ENCODE measurements at regions not wholly inside any gene's neighbourhood (a gene's known extent, or its start where the extent isn't known, plus 50 kb on each side); places are given as distances from the start of the nearest gene placed in this dataset.

DNA sequence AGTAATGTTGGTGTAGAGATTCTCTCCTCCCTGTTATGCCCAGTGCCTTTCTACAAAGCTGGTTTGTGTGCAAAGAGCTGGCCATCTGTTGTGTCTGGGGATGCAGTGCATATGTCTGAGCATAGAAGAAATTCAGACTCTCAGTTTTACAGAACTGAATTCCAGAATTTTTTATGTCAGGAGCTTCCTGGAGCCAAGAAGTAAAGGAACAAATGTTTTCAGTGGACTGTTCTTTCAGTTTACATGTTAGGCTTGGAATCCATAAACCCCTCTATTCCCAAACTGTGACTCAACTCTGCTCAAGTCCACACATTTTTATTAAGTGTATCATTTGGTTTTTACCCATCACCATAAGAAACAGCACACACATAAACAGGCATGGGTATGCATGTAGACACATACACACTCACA, 366.0 kb downstream of the BRINP1 start:
- DNase-seq (ENCODE audit: low read depth, low spot score) = no peak

DNA sequence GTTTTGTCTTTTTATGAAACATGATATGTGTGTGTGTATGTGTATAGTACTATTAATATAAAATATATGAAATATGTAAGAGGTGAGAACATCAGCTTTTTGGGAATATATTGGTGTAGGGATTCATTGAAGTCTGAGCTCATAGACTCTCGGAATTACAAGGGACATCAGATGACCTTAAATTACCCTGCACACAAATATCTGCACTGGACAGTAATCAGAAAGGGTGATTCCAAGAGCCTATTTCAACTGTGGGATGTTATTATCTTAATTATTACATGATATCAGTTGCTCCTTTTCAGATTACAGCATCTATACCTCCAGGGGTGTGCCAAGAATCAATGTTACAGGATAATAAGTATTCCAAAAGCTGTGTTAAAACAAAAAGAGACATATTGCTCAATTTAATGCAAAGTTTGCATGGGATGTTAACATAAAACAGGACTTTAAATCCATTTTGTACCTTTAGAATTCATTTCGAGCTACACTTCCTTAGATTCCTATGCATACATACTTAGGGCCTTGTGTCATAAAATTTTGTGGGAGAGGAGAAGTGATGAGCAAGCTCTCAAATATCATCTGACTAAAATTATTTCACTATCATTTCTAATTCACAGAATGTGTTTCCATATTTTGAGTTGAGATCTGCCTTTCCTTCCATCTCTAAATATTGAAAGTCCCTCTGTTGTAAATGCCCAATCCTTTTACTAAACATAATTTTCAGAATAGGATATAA, 365.2 kb downstream of the BRINP1 start:
- DNase-seq (ENCODE audit: low read depth, low spot score) = no peak

- DNase-seq (ENCODE audit: low read depth, low spot score) = no peak
These were observed 364.6 kb downstream of the BRINP1 start for GRCh38 chr9:119004618-119004990.

- DNase-seq (ENCODE audit: low read depth, low spot score) = no peak
These were observed 364.1 kb downstream of the BRINP1 start for GRCh38 chr9:119005162-119005561.

DNA sequence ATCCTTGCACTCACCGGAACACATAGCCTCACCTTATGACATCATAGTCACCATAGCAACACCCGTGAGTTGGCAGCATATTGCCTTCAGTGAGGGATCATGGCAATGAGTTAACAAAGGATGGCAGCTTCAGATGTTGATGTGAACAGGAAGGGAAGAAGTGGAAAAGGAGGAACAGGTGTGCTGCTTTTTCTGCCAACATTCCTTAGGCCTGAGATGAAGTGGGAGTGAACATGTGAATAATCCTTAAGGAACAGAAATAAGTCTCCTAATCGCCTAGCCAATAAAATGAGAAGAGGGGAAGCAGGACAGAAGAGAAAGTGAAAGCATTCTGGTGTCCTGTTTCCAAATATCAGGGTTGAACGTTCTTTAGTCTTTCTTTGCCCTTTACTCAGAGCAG, 360.0 kb downstream of the BRINP1 start:
- no peak for DNase-seq (ENCODE audit: low read depth, low spot score)

DNA sequence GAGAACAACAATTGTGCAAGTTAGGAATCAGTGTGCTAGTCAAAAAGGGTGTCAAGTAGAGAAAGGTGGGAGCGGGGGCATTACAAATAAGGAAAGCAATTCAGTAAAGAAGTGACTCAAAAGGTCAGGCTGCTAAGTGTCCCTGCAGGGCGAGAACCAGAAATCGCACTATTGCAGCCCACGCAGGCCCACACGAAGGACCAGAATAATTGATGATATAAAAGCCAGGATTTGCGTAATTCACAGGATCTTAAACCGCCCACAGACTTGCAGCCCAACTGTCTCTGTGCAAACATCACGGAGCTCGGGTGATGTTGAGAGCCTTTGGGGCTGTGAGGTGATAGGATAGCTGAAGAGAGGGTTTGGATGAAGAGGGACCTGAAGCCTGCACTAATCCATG, 349.0 kb downstream of the BRINP1 start:
- DNase-seq (ENCODE audit: low read depth, low spot score) = no peak

DNA sequence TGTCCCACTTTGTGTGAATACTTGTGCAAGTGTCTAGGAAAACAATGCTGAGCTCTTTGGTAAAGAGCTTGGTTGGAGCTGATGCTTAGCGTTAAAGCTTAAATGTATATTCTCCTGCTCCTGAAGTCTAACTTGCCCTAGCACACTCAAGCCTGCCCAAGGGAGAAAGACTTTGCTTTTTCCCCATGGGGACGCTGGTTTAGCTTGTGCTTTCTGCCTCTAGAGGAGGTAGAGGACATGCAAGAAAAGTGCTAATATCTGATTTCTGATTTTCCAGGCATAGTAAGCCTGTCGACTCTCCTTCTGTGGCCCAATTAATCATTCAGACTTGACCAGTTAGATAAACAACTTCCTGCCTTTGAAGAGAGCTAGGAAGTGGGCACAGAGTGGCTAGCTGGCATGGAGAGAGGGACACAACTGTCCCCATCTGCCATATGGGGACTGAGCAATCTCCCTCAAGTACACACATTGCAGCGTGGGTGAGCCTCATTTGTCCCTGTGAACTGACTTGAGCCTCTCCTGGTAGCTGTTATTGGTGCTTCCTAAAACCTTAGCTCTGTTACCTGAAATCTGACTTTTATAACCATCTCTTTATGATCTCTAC, 348.4 kb downstream of the BRINP1 start:
- no peak for DNase-seq (ENCODE audit: low read depth, low spot score)

GRCh38 chr9:119026120-119026519, 343.1 kb downstream of the BRINP1 start:
- no peak for DNase-seq (ENCODE audit: low read depth, low spot score)

GRCh38 chr9:119027901-119028699, 341.1 kb downstream of the BRINP1 start:
- no peak for DNase-seq (ENCODE audit: low read depth, low spot score)

- no peak for DNase-seq (ENCODE audit: low read depth, low spot score)
These were observed 339.3 kb downstream of the BRINP1 start for GRCh38 chr9:119029886-119030285.

DNA sequence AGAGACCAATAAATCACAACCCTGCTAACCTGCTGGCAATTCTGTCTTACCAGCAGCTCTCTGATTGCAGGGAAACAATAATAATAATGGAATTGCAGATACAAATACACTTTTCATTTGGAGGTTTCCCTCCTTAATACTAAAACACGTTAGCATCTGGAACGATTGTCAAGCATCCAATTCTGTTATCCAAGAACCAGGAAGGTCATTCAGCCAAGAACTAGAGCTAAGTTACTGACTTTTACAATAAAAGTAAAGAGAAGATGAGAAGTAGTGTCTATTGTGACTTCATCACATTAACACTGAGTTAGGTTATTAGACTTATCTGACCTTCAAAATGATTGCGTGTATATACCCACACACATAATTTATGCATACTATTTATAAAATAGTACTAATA, 335.6 kb downstream of the BRINP1 start:
- no peak for DNase-seq (ENCODE audit: low read depth, low spot score)

DNA sequence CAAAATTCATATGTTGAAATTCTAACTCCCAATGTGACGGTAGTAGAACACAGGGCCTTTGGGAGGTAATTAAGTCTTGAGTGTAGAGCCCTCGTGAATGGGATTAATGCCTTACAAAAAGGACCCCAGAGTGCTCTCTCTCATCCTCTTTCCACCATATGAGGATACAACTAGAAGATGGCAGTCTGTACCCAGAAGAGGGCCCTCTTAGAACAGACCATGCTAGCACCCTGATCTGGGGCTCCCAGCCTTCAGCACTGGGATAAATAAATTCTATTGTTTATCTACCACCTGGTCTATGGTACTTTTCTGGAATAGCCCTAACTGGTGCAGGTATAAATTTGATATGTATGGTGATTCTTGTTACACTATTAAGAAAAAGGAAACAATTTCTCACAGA, 332.3 kb downstream of the BRINP1 start:
- DNase-seq (ENCODE audit: low read depth, low spot score) = no peak

GRCh38 chr9:119043996-119044395, 325.2 kb downstream of the BRINP1 start:
- DNase-seq (ENCODE audit: low read depth, low spot score) = no peak

DNA sequence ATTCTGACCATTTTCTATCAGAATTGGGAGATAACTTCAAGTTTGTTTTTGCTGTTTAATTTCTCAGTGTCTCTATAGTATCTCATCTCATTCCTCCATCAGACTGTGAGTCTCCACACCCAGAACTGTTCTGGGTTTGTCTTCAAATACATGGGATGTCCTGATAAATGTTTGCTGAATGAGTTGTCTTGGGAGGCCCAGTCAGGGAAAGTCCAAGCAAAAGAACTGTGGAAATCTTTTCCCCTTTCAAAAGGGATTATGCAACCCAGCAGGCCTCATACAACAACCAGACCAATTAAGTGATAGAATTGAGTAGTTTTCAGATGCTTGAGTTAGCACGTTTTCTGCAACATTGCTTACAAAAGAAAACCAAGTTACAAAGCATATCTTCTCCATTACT, 324.4 kb downstream of the BRINP1 start:
- DNase-seq (ENCODE audit: low read depth, low spot score) = no peak

DNA sequence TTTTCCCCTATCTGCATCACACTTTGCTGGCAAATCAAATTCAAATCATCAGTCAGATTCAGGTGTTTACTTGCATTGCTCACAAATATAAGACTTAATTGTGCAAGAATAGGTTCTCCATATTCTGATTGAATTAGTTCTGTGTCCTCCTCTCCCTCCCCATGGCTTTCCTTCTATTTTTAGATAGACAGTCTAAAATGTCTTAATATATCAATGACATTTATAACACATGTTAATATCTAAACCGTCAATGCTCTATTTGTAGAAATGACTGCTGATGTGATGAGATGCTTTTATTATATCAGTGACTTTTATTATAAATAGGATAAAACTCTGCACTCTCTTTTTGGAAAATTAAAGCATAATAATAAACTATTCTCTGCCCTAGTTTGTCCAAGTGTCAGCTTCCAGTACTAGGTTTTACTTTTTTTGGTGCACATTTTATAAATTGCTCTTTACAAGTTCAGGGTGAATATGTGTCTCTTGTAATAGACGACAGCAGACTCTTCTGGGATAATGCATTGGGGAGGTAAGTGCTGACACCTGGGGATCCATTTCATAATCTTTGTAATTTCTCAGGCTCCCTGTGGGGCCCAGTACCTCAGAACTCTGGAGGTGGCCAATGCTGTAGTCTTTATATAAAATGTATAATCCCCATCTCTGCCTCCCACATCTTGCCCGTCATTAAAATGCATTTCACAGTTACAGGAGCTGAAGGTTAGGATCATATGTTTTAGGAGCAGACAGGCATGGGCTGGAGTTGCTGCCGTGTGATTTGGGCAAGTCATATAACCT, 321.5 kb downstream of the BRINP1 start:
- DNase-seq (ENCODE audit: low read depth, low spot score) = no peak

DNA sequence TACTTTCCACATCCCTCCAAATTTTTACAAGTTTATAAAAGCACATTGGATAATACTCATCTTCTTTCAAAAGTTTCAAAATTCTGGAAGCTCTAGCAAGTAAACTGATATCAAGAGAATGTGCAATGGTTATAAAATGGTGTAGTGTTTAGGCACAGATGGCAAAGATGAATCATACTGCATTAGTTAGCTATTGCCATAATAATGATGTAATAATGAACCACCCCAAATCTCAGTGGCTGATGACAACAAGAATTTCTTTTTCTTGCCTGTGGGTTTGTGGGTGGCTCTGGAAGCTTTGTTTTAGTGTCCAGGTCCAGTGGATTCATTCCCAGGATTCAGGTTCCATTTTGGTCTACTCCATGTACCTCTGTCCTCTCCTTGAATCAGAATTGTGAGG, 319.0 kb downstream of the BRINP1 start:
- no peak for DNase-seq (ENCODE audit: low read depth, low spot score)

- DNase-seq (ENCODE audit: low read depth, low spot score) = no peak
These were observed 316.8 kb downstream of the BRINP1 start for GRCh38 chr9:119052339-119053030.

- DNase-seq (ENCODE audit: low read depth, low spot score) = no peak
These were observed 316.2 kb downstream of the BRINP1 start for GRCh38 chr9:119053070-119053469.

DNA sequence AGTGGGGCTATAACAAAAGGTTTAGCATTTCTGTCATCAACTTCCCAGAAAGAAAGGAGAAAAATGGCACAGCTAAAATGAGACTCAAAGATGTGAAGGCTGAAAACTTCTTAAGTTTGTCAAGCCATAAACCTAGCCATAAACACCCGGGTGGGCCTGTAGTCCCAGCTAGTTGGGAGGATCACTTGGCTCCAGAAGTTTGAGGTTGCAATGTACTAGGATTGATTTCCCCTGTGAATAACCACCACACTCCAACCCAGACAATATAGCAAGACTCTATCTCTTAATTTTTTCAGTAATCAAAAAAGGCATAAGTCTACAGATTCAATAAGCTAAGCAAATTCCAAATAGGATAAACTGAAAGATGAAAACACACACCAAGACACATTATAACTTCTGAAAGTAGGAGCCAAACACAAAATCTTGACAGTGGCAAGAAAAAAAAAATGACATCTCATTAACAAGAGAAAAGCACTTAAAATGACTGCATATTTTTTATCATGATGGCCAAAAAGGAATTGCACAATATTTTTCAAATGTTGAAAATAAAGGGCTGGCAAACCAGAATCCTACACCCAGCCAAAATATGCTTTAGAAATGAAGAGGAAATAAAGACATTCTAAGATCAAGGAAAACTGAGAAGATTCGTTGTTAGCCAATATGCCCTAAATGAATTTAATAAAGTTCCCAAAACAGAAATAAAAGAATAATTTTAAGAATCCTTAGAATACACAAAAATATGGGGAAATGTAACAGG, 308.4 kb downstream of the BRINP1 start:
- DNase-seq (ENCODE audit: low read depth, low spot score) = no peak

DNA sequence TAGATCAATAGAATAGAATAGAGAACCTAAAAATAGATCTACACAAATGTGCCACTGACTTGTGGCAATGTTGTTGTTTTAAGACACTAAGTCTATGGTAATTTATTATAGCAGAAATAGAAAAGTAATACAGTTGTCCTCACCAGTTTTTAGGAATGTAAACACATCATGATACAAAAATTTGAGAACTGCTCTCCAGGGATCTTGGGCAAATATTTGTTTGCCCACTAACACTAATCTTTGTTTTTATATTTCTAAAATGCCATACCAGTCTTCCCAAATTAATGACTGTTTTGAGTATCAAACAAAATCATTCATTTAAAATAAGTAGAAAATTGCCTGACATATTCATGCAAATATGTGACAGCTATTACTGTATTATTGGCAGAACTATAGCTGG, 297.6 kb downstream of the BRINP1 start:
- no peak for DNase-seq (ENCODE audit: low read depth, low spot score)

DNA sequence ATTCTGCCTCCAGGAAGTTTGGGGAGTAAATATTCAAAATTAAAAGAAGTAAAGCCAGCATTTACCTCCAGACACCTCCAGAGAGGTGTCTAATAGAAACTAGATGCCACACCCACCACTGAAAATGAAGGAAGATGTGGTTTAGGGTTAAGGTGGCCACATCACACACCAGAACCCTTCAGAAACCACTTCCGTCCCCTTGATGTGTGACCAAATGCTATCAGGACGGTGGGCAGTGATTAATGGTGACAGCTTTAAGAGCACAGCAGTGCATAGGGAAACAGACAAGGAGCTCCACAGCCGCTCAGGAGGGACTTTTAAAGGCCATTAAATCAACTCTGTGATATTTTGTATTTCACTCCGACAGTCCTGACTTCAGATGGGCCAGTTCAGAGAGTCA, 295.2 kb downstream of the BRINP1 start:
- DNase-seq (ENCODE audit: low read depth, low spot score) = no peak

All from smooth muscle cell of the brain vasculature (primary cell).